Activated CD8-positive, alpha-beta T cell treated with anti-CD3 and anti-CD28 coated beads for 36 hours (primary cell): ENCODE measurements at regions not wholly inside any gene's neighbourhood (a gene's known extent, or its start where the extent isn't known, plus 50 kb on each side); places are given as distances from the start of the nearest gene placed in this dataset.

ENCODE experiments used
- ATAC-seq: fragments of 200-7000 bp; cut with Tn5 transposase; one replicate; pipeline ENCODE4 v1.10.0; 2021; ENCODE audit warnings: mild to moderate bottlenecking, moderate library complexity
- CTCF ChIA-PET: fragments of 350-600 bp; sonication (Branson Sonifier 250); formaldehyde crosslinking; loops from one replicate; lab custom pipeline; 2021; ENCODE audit warnings: antibody characterized with exemption; lab: Charles Lee
- POLR2A ChIA-PET: fragments of 350-600 bp; sonication (Branson Sonifier 250); formaldehyde crosslinking; loops from one replicate; lab custom pipeline; 2021; ENCODE audit warnings: antibody characterized with exemption; lab: Charles Lee
- DNase-seq: peaks from one replicate; pipeline ENCODE4 v3.0.0-alpha.2; 2020
- H3K27ac Mint-ChIP-seq: one replicate; pipeline ENCODE4 v1.8.0; 2021; ENCODE audit warnings: mild to moderate bottlenecking, mixed read lengths
- H3K27me3 Mint-ChIP-seq: one replicate; pipeline ENCODE4 v1.8.0; 2021; ENCODE audit warnings: mixed read lengths
- H3K36me3 Mint-ChIP-seq: one replicate; pipeline ENCODE4 v1.8.0; 2021; ENCODE audit warnings: low read depth, mixed read lengths
- H3K4me1 Mint-ChIP-seq: one replicate; pipeline ENCODE4 v1.8.0; 2021; ENCODE audit warnings: low read depth, mixed read lengths
- H3K4me3 Mint-ChIP-seq: one replicate; pipeline ENCODE4 v1.8.0; 2021; ENCODE audit warnings: mild to moderate bottlenecking, moderate library complexity, mixed read lengths
- H3K9me3 Mint-ChIP-seq: one replicate; pipeline ENCODE4 v1.8.0; 2021; ENCODE audit warnings: mixed read lengths
- CTCF ChIP-seq: fragments of 200-600 bp; IDR thresholded peaks from one replicate; pipeline ENCODE4 v1.8.0; 2022; ENCODE audit warnings: antibody characterized with exemption, mild to moderate bottlenecking
- intact Hi-C: fragments of 100-400 bp; cut with micrococcal nuclease; formaldehyde crosslinking; loops from one replicate; pipeline ENCODE4 v1.10.0; 2022

DNA sequence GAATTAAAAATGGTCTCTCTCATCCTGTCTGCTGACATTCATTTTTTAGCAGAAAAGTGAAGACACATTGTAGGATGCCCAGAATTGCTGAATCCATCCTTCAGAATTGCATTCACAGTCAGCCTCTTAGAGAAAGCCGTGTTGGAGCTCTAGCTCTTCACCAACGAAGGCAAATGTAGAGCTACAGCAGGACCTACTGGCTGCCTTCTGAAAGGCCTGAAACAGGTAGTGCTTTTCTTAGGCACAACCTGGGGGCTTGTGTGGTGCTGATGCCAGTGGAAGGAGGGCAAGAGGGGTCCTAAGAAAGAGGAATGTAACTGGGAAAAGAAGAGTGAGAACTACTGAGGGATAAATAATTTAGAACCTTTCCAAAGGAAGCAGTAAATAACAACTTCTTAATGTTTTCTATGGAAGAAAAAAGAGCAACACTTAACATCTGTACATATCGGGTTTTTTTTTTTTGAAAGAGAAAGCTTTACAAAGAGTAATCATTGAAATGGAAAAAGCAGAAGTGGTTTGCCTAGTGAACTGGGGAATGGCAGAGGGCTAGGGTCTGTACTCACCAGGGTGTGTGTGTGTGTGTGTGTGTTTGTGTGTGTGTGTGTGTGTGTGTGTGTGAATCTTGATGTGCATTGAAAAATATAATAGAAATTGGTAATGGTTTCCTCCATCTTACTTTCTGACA lies 297.8 kb downstream of the SATB1 start:
- no peak for ATAC-seq
- no peaks in the 10 kb centered on the region for H3K9me3 Mint-ChIP-seq
- ChIA-PET CTCF (no interaction called here), POLR2A (no interaction called here)
- no peaks in the 10 kb centered on the region for H3K27me3 Mint-ChIP-seq
- no peak for TF ChIP-seq CTCF
- H3K4me1 Mint-ChIP-seq = no peaks in the 10 kb centered on the region
- no peak overlapping the region for H3K4me3 Mint-ChIP-seq
- no peak overlapping the region for H3K27ac Mint-ChIP-seq
- intact Hi-C loops = no loop called here
- no peaks in the 10 kb centered on the region for H3K36me3 Mint-ChIP-seq
- no peak for DNase-seq

DNA sequence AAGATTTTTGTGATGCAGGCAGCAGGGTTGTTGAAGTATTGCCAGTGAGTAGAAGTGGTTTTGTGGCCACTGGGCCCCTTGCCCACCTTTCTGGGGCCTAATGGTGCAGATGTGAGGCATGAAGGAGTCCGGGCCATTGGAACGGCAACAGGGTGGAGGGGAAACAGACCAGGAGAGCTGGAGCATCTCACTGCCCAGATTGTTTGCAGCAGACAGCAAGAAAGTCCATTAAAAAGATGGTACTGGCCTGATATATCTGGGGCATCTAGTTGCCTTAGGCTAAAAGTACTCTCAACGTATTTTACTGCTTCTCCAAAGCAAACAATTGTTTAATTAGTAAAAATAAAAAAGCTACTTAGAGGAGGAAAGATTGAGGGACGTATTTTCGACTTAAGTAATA lies 298.4 kb downstream of the SATB1 start:
- no peak for ATAC-seq
- Mint-ChIP-seq H3K36me3 (no peaks in the 10 kb centered on the region), H3K27ac (no peak overlapping the region), H3K4me3 (no peak overlapping the region), H3K27me3 (no peaks in the 10 kb centered on the region), H3K4me1 (no peaks in the 10 kb centered on the region), H3K9me3 (no peaks in the 10 kb centered on the region)
- no peak for DNase-seq
- intact Hi-C loops = no loop called here
- TF ChIP-seq CTCF = no peak
- POLR2A ChIA-PET = interaction anchor here (1.3 kb wide), 1 partner anchor 92 kb away, joined by 3 read pairs; no protein-coding TSS in a partner anchor
- CTCF ChIA-PET = no interaction called here

DNA sequence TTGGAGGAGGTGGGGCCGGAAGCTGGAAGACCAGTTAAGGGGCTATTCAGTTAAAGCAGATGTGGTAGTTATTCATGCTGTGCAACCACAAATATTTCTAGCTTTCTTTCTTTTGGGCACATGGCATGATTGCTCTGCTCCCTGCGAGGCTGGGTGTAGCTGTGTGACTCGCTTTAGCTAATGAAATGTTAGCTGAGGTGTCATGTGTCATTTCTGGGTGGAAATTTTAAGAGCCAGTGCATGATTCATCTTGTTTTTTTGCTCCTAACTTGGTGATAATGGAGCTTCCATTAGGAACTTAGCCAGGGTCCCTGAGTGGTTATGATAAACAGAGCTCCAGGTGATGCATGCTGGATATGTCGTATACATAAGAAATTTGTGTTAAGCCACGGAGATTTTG lies 300.6 kb downstream of the SATB1 start:
- TF ChIP-seq CTCF = no peak
- POLR2A ChIA-PET = no interaction called here
- Mint-ChIP-seq H3K4me3 (no peak overlapping the region), H3K4me1 (no peaks in the 10 kb centered on the region), H3K36me3 (no peaks in the 10 kb centered on the region), H3K9me3 (no peaks in the 10 kb centered on the region), H3K27me3 (no peaks in the 10 kb centered on the region), H3K27ac (no peak overlapping the region)
- intact Hi-C loops = no loop called here
- CTCF ChIA-PET = interaction anchor here (1.0 kb wide), 1 partner anchor 10 kb away, joined by 3 read pairs; no protein-coding TSS in a partner anchor
- ATAC-seq (peak; percentile 45), DNase-seq (no peak)

DNA sequence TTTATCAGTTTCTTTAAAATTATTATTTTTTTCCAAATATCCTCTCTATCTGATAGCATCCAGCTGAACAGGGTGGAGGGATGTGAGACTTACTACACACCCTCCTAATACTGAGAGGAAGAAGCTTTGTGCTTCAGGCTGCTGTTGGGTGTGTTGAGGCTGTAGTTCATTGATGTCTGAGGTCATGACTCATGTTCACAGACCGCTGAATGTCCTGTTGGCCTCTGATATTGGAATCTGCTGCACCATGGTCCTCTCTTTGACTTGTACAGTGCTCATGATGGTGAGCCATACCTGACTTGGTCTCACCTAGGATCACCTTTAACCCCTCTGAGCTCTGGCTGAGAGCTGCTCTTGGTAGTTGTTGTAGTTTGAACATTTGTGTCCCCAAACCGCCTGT lies 302.9 kb downstream of the SATB1 start:
- ChIA-PET CTCF (no interaction called here), POLR2A (no interaction called here)
- ATAC-seq (no peak), DNase-seq (no peak)
- H3K9me3 Mint-ChIP-seq = no peaks in the 10 kb centered on the region
- H3K4me1 Mint-ChIP-seq = no peaks in the 10 kb centered on the region
- no peak for TF ChIP-seq CTCF
- intact Hi-C loops = no loop called here
- no peak overlapping the region for H3K4me3 Mint-ChIP-seq
- H3K36me3 Mint-ChIP-seq = no peaks in the 10 kb centered on the region
- no peak overlapping the region for H3K27ac Mint-ChIP-seq
- no peaks in the 10 kb centered on the region for H3K27me3 Mint-ChIP-seq

GRCh38 chr3:18121020-18121419 lies 304.1 kb downstream of the SATB1 start:
- Mint-ChIP-seq H3K27me3 (no peaks in the 10 kb centered on the region), H3K4me3 (no peak overlapping the region), H3K36me3 (no peaks in the 10 kb centered on the region), H3K4me1 (no peaks in the 10 kb centered on the region), H3K9me3 (no peaks in the 10 kb centered on the region), H3K27ac (no peak overlapping the region)
- ATAC-seq = no peak
- intact Hi-C loops = no loop called here
- no peak for TF ChIP-seq CTCF
- DNase-seq = no peak
- CTCF ChIA-PET = no interaction called here
- POLR2A ChIA-PET = no interaction called here
